ENCODE measurements at regions not wholly inside any gene's neighbourhood (a gene's known extent, or its start where the extent isn't known, plus 50 kb on each side); places are given as distances from the start of the nearest gene placed in this dataset.

- no peak overlapping the region for H3K27ac ChIP-seq
- no peak for DNase-seq (ENCODE audit: low spot score)
- H3K4me3 ChIP-seq, result no peak overlapping the region
- TF ChIP-seq CTCF (IDR thresholded peaks at IDR 0.05), result no peak
These were observed 87.9 kb downstream of the DAD1 start for GRCh38 chr14:22500954-22501726.

GRCh38 chr14:22500525-22500924 is 88.5 kb downstream of the DAD1 start:
- TF ChIP-seq CTCF (IDR thresholded peaks at IDR 0.05), result no peak
- Histone ChIP-seq H3K4me3 (no peak overlapping the region), H3K27ac (no peak overlapping the region)
- DNase-seq (ENCODE audit: low spot score), result no peak

GRCh38 chr14:22497671-22498093 is 91.3 kb downstream of the DAD1 start:
- H3K4me3 ChIP-seq, result no peak overlapping the region
- no peak for DNase-seq (ENCODE audit: low spot score)
- H3K27ac ChIP-seq, result no peak overlapping the region
- no peak for TF ChIP-seq CTCF (IDR thresholded peaks at IDR 0.05)

GRCh38 chr14:22497144-22497423 is 91.9 kb downstream of the DAD1 start:
- H3K27ac ChIP-seq, result no peak overlapping the region
- no peak for TF ChIP-seq CTCF (IDR thresholded peaks at IDR 0.05)
- no peak overlapping the region for H3K4me3 ChIP-seq
- DNase-seq (ENCODE audit: low spot score), result no peak

- DNase-seq (ENCODE audit: low spot score), result no peak
- no peak overlapping the region for H3K27ac ChIP-seq
- H3K4me3 ChIP-seq, result no peak overlapping the region
- no peak for TF ChIP-seq CTCF (IDR thresholded peaks at IDR 0.05)
These were observed 94.4 kb downstream of the DAD1 start for GRCh38 chr14:22494486-22495135.

GRCh38 chr14:22493753-22494152 is 95.3 kb downstream of the DAD1 start:
- DNase-seq (ENCODE audit: low spot score), result no peak
- Histone ChIP-seq H3K4me3 (no peak overlapping the region), H3K27ac (no peak overlapping the region)
- no peak for TF ChIP-seq CTCF (IDR thresholded peaks at IDR 0.05)
